ENCODE measurements at regions not wholly inside any gene's neighbourhood (a gene's known extent, or its start where the extent isn't known, plus 50 kb on each side); places are given as distances from the start of the nearest gene placed in this dataset.
"Not testable (repeated sequence)": the region's sequence is repeated elsewhere in the genome, so short reads cannot be mapped to it uniquely, and the experiment has no call there.

GRCh38 chr4:9110700-9111099 is 59.5 kb upstream of the FAM90A26 start:
- ATAC-seq, DNase-seq: not testable (repeated sequence)

DNA sequence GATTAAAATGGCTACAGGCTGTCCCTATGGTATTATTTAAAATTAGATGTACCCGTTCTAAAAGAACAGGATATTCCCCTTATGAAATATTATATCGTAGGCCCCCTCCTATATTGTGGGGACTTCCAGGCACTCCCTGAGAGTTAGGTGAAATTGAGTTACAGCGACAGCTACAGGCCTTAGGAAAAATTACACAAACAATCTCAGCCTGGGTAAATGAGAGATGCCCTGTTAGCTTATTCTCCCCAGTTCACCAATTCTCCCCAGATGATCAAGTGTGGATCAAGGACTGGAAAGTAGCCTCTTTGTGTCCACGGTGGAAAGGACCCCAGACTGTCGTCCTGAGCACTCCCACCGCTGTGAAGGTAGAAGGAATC is 67.1 kb upstream of the FAM90A26 start:
- ATAC-seq, DNase-seq: not testable (repeated sequence)

GRCh38 chr4:9102471-9103147 is 67.6 kb upstream of the FAM90A26 start:
- ATAC-seq, DNase-seq: not testable (repeated sequence)

DNA sequence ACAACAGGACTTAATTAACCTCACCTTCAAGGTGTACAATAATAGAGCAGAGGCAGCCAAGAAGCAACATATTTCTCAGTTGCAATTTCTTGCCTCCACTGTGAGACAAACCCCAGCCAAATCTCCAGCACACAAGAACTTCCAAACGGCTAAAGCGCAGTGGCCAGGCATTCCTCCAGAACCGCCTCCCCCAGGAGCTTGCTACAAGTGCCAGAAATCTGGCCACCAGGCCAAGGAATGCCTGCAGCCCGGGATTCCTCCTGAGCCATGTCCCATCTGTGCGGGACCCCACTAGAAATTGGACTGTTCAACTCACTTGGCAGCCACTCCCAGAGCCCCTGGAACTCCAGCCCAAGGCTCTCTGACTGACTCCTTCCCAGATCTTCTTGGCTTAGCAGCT is 73.9 kb upstream of the FAM90A26 start:
- DNase-seq, result not testable (repeated sequence)

DNA sequence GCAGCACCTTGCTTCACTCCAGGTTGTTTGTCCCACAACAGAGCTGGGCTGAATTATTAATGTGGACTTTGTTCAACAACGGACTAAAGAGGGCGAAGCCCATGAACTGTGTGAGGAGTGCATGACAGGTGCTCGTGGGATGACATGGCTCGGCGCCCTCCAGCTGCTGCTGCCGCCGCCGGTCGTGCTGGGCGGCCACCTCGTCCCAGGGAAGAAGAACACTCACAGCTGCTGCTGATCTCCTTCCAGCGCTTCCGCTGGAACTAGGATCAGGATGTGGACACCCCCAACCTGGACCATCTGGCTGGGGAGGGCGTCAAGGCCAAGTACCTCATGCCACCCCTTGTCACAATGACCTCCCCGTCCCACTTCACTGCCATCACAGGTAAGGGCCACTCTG is 91.4 kb upstream of the FAM90A26 start:
- not testable (repeated sequence) for DNase-seq, ATAC-seq

More for the DNA sequence above, 73.9 kb upstream of the FAM90A26 start:
- not testable (repeated sequence) for ATAC-seq

DNA sequence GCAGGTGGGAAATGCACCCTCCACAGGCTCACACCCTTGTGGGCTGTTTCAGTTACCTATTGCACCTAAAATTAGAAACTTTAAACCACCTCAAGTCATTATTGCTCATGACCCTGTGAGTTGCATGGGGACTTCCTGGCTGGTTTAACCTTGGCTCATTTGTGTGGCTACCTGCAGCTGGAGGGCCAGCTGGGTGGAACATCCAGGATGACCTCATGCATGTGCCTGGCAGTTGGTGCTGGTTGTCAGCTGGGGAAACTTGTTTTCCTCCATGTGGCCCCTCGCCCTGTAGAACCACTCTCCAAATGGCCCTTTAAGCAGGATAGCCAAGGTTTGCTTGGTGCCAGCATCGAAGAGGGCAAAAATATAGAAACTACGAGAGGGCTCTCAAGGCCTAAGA is 93.2 kb upstream of the FAM90A26 start:
- DNase-seq, ATAC-seq: not testable (repeated sequence)

- not testable (repeated sequence) for ATAC-seq, DNase-seq
These were observed 93.7 kb upstream of the FAM90A26 start for GRCh38 chr4:9076486-9076885.

DNA sequence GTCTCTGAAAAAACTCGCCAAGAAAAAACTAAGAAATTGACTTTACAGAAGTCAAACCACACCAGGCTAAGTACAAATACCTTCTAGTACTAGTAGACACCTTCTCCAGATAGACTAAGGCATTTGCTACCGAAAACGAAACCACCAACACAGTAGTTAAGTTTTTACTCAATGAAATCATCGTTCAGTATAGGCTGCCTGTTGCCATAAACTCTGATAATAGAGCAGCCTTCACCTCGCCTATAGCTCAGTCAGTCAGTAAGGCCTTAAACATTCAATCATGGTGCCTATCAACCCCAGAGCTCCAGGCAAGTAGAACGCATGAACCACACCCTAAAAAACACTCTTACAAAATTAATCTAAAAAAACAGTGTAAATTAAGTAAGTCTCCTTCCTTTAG is 96.8 kb upstream of the FAM90A26 start:
- ATAC-seq, DNase-seq: not testable (repeated sequence)

DNA sequence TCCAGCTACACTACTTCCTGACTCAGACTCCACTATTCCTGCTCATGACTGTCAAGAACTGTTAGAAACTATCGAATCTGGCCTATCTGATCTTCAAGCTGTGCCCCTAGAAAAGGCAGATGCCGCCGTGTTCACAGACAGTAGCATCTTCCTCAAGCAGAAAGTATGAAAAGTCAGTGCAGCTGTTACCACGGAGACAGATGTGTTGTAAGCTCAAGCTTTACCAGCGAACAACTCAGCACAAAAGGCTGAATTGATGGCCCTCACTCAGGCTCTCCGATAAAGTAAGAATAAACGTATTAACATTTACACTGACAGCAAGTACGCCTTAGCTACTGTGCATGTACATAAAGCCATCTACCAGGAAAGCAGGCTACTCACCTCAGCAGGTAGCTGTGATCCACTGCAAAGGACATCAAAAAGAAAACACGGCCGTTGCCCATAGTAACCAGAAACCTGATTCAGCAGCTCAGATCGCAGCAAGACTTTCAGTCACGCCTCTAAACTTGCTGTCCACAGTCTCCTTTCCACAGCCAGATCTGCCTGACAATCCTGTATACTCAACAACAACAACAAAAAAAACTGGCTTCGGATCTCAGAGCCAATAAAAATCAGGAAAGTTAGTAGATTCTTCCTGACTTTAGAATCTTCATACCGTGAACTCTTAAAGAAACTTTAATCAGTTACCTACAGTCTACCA is 97.5 kb upstream of the FAM90A26 start:
- not testable (repeated sequence) for DNase-seq

GRCh38 chr4:9067923-9068322 is 102.3 kb upstream of the FAM90A26 start:
- not testable (repeated sequence) for DNase-seq, ATAC-seq

More for the DNA sequence above, 97.5 kb upstream of the FAM90A26 start:
- ATAC-seq, result not testable (repeated sequence)

GRCh38 chr4:9063612-9064011 is 106.6 kb upstream of the FAM90A26 start:
- not testable (repeated sequence) for DNase-seq, ATAC-seq

DNA sequence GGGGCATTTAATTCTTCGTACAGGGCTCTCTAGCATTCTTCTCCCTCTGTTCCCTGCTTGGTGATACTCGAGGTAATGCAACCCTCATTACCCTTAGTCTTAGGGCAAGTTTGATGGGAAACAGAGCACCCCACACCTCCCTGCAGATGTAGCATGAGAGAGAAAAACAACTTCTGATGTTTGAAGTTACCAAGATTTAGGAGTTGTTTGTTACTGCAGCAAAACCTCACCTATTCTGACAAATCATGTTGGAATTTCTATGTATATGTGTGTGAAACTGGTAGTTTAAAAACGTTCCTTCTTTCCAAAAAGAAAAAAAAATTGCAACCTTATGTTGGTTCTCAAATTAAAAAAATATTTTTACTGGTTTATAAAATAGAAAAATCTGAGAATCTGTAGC is 145.3 kb upstream of the FAM90A26 start:
- ATAC-seq, DNase-seq: not testable (repeated sequence)

- not testable (repeated sequence) for ATAC-seq, DNase-seq
These were observed 138.2 kb upstream of the HMX1 start for GRCh38 chr4:9009792-9010191.

GRCh38 chr4:9008407-9008806 is 136.8 kb upstream of the HMX1 start:
- not testable (repeated sequence) for ATAC-seq

GRCh38 chr4:9001153-9001552 is 129.5 kb upstream of the HMX1 start:
- not testable (repeated sequence) for DNase-seq, ATAC-seq

More at GRCh38 chr4:9008407-9008806, 136.8 kb upstream of the HMX1 start:
- not testable (repeated sequence) for DNase-seq

- DNase-seq, result peak; percentile 65
- not testable (repeated sequence) for ATAC-seq
These were observed 128.9 kb upstream of the HMX1 start for GRCh38 chr4:9000505-9001001.

DNA sequence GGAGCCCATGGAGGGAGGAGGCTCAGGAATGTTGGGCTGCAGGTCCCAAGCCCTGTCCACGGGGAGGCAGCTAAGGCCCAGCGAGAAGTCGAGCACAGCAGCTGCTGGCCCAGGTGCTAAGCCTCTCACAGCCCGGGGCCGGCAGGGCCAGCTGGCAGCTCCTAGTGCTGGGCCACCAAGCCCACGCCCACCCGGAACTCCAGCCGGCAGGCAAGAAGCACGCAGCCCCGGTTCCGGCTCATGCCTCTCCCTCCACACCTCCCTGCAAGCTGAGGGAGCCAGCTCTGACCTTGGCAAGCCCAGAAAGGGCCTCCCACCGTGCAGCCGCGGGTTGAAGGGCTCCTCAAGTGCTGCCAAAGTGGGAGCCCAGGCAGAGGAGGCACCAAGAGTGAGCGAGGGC is 121.3 kb upstream of the HMX1 start:
- not testable (repeated sequence) for DNase-seq, ATAC-seq

GRCh38 chr4:8991449-8991848 is 119.8 kb upstream of the HMX1 start:
- not testable (repeated sequence) for ATAC-seq

GRCh38 chr4:8990341-8990740 is 118.7 kb upstream of the HMX1 start:
- DNase-seq, result not testable (repeated sequence)

More at GRCh38 chr4:8991449-8991848, 119.8 kb upstream of the HMX1 start:
- DNase-seq, result not testable (repeated sequence)

GRCh38 chr4:8985786-8986185 is 114.1 kb upstream of the HMX1 start:
- not testable (repeated sequence) for ATAC-seq, DNase-seq

More at GRCh38 chr4:8990341-8990740, 118.7 kb upstream of the HMX1 start:
- not testable (repeated sequence) for ATAC-seq

DNA sequence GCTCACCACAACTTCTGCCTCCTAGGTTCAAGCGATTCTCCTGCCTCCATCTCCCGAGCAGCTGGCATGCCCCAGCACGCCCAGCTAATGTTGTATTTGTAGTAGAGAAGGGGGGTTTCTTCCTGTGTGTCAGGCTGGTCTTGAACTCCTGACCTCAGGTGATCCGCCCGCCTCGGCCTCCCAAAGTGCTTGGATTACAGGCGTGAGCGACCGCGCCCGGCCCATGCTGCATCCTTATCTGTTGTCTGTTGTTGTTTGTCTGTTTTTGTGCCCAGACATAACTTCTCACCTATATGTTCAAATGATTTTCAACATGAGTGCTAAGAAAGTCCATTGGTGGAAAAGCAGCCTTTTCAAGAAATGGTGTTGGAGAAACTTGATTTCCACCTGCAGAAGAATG is 113.0 kb upstream of the HMX1 start:
- not testable (repeated sequence) for ATAC-seq, DNase-seq

- ATAC-seq, DNase-seq: not testable (repeated sequence)
These were observed 112.3 kb upstream of the HMX1 start for GRCh38 chr4:8983921-8984320.
